OCI-LY7 (cell line): ENCODE measurements at regions not wholly inside any gene's neighbourhood (a gene's known extent, or its start where the extent isn't known, plus 50 kb on each side); places are given as distances from the start of the nearest gene placed in this dataset.

Source experiments
- BruUV-seq: library from RNA; stranded (reverse); fragments of 400-500 nt; replicated peaks from 2 replicates; lab custom pipeline; 2021; lab: Mats Ljungman, UMichigan
- CTCF ChIA-PET: fragments of 300-600 bp; sonication (Branson Sonifier 250); formaldehyde crosslinking; loops from one replicate; lab custom pipeline; 2022; ENCODE audit warnings: antibody characterized with exemption; ENCODE audit not compliant: unreplicated experiment; lab: Charles Lee
- POLR2A ChIA-PET: fragments of 300-600 bp; sonication (Branson Sonifier 250); formaldehyde crosslinking; loops from one replicate; lab custom pipeline; 2022; ENCODE audit warnings: antibody characterized with exemption; lab: Charles Lee
- DNase-seq: peaks from one replicate; pipeline ENCODE4 v3.0.0-alpha.2; 2015; ENCODE audit warnings: low spot score
- H2AFZ ChIP-seq: fragments of 200-600 bp; sonication (generic), shearing (Covaris generic); 2 replicates; pipeline ENCODE4 v1.6.1; 2014; ENCODE audit warnings: mild to moderate bottlenecking, antibody characterized with exemption, low read length, moderate library complexity
- H3K27ac ChIP-seq: fragments of 200-600 bp; sonication (generic); 2 replicates; pipeline ENCODE4 v1.5.1; 2014; ENCODE audit warnings: mixed run types, low read depth, mild to moderate bottlenecking, moderate library complexity, low read length, inconsistent platforms; ENCODE audit not compliant: poor library complexity, severe bottlenecking
- H3K36me3 ChIP-seq: fragments of 200-600 bp; sonication (generic); 2 replicates; pipeline ENCODE4 v1.6.1; 2014; ENCODE audit warnings: mild to moderate bottlenecking, antibody characterized with exemption, low read length, moderate library complexity, mixed read lengths; ENCODE audit not compliant: insufficient read depth
- H3K4me1 ChIP-seq: fragments of 200-600 bp; sonication (generic); 2 replicates; pipeline ENCODE4 v1.5.1; 2014; ENCODE audit warnings: mild to moderate bottlenecking, low read length; ENCODE audit not compliant: insufficient read depth, poor library complexity, severe bottlenecking
- H3K4me2 ChIP-seq: fragments of 200-600 bp; sonication (generic); 2 replicates; pipeline ENCODE4 v1.6.1; 2014; ENCODE audit warnings: mild to moderate bottlenecking, low read length
- H3K4me3 ChIP-seq: fragments of 200-600 bp; sonication (generic); 2 replicates; pipeline ENCODE4 v1.5.1; 2014; ENCODE audit warnings: mild to moderate bottlenecking, low read depth, low read length; ENCODE audit not compliant: poor library complexity, severe bottlenecking
- H3K79me2 ChIP-seq: fragments of 200-600 bp; sonication (generic); 2 replicates; pipeline ENCODE4 v1.6.1; 2016; ENCODE audit warnings: low read depth, mild to moderate bottlenecking, low read length, moderate library complexity, mixed read lengths; ENCODE audit not compliant: insufficient read depth
- H3K9me2 ChIP-seq: fragments of 200-600 bp; sonication (generic); 2 replicates; pipeline ENCODE4 v1.6.1; 2016; ENCODE audit warnings: mild to moderate bottlenecking, low read length, mixed read lengths; ENCODE audit not compliant: insufficient read depth
- H3K9me3 ChIP-seq: fragments of 200-600 bp; sonication (generic); 2 replicates; pipeline ENCODE4 v1.6.1; 2014; ENCODE audit warnings: mild to moderate bottlenecking, mixed run types, low read length, mixed read lengths
- H4K20me1 ChIP-seq: fragments of 200-600 bp; sonication (generic); 2 replicates; pipeline ENCODE4 v1.6.1; 2014; ENCODE audit warnings: mild to moderate bottlenecking, antibody characterized with exemption, low read length, moderate library complexity, mixed read lengths; ENCODE audit not compliant: insufficient read depth
- EZH2phosphoT487 ChIP-seq: fragments of 200-600 bp; sonication (generic); IDR thresholded peaks from 2 replicates; pipeline ENCODE4 v1.6.1; 2018; ENCODE audit warnings: low read depth, borderline replicate concordance, mild to moderate bottlenecking, mixed run types, antibody characterized with exemption, low read length, moderate library complexity, mixed read lengths
- intact Hi-C: fragments of 100-400 bp; cut with micrococcal nuclease; formaldehyde crosslinking; loops from one replicate; pipeline ENCODE4 v1.10.0; 2022; ENCODE audit not compliant: unreplicated experiment
- TF ChIP-seq, protein P1 (sequence below): fragments of 200-600 bp; sonication (generic); conservative IDR thresholded peaks from 2 replicates; pipeline ENCODE4 v1.5.1; 2014; ENCODE audit warnings: mild to moderate bottlenecking, antibody characterized with exemption, low read length, moderate library complexity, mixed read lengths

DNA sequence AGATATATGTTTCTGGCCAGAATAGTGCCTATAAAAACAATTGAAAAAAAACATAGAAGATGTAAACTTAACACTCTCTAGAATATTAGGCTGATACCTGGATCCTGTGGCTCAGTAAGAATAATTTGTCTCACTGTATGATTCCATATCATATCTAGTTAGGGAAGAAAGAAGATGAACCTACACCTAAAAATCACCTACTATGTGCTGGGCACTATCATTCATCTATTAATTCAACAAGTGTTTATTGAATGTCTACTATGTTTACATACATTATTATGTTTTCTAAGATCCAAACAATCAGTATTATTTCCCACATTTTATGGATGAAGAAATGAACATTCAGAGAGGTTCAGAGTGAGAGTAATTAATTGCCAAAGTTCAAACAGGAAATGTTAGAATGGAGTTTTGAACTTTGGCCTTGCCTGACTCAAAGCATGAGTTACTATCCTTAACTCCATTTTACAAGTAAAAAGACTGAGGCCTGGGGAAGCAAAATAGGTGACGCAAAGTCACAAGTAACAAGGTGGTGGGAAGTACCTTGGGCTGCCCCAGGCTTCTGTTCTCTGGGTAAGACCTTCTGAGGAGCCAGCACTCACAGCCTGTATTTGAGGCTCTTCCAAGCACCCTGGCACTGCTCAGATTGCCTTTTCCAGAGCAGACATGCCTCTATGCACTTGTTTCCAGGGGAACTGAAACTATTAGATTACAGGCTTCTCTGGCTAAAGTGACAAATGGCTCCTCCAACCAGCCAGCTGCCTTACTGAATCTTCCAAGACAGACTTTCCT is 111.1 kb upstream of the ACSL4 start:
- no peaks in the 10 kb centered on the region for H4K20me1 ChIP-seq
- BruUV-seq, result no TSS peak
- intact Hi-C loops, result no loop called here
- H3K79me2 ChIP-seq, result no peaks in the 10 kb centered on the region
- no peaks in the 10 kb centered on the region for H3K9me3 ChIP-seq
- H3K9me2 ChIP-seq, result no peaks in the 10 kb centered on the region
- DNase-seq, result no peak
- POLR2A ChIA-PET, result no interaction called here
- no peak overlapping the region for H2AFZ ChIP-seq
- TF ChIP-seq, protein P1, sequence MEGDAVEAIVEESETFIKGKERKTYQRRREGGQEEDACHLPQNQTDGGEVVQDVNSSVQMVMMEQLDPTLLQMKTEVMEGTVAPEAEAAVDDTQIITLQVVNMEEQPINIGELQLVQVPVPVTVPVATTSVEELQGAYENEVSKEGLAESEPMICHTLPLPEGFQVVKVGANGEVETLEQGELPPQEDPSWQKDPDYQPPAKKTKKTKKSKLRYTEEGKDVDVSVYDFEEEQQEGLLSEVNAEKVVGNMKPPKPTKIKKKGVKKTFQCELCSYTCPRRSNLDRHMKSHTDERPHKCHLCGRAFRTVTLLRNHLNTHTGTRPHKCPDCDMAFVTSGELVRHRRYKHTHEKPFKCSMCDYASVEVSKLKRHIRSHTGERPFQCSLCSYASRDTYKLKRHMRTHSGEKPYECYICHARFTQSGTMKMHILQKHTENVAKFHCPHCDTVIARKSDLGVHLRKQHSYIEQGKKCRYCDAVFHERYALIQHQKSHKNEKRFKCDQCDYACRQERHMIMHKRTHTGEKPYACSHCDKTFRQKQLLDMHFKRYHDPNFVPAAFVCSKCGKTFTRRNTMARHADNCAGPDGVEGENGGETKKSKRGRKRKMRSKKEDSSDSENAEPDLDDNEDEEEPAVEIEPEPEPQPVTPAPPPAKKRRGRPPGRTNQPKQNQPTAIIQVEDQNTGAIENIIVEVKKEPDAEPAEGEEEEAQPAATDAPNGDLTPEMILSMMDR, result no peak
- no peak for TF ChIP-seq EZH2phosphoT487
- CTCF ChIA-PET, result no interaction called here
- H3K36me3 ChIP-seq, result no peaks in the 10 kb centered on the region
- H3K4me1 ChIP-seq, result no peaks in the 10 kb centered on the region
- H3K4me2 ChIP-seq, result no peak overlapping the region
- H3K4me3 ChIP-seq, result no peak overlapping the region
- H3K27ac ChIP-seq, result no peak overlapping the region

DNA sequence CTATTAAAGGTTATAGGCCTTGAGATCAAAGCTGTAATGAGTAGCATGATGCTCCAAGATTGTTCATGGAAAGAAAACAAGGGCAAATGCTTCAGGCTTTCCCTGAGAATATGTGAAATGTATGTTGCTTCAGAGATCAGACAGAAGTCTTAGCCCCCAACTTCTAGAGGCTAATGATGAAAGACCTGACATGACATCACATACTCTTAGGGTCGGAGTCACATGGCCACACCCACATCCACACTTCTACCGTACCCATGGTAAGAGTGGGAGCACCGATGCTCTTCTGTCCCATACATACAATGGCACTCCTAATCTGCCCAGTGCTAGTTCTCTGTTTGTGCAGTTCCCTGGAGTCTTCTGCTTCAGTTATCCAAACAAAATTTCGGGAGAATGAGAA is 111.9 kb upstream of the ACSL4 start:
- Histone ChIP-seq H3K9me2 (no peaks in the 10 kb centered on the region), H3K79me2 (no peaks in the 10 kb centered on the region), H3K4me1 (no peaks in the 10 kb centered on the region), H3K27ac (no peak overlapping the region), H3K36me3 (no peaks in the 10 kb centered on the region), H3K4me2 (no peak overlapping the region), H4K20me1 (no peaks in the 10 kb centered on the region), H3K4me3 (no peak overlapping the region), H2AFZ (no peak overlapping the region), H3K9me3 (no peaks in the 10 kb centered on the region)
- no peak for TF ChIP-seq EZH2phosphoT487
- TF ChIP-seq, protein P1, result no peak
- ChIA-PET CTCF (no interaction called here), POLR2A (no interaction called here)
- intact Hi-C loops, result no loop called here
- no peak for DNase-seq
- BruUV-seq, result no TSS peak

DNA sequence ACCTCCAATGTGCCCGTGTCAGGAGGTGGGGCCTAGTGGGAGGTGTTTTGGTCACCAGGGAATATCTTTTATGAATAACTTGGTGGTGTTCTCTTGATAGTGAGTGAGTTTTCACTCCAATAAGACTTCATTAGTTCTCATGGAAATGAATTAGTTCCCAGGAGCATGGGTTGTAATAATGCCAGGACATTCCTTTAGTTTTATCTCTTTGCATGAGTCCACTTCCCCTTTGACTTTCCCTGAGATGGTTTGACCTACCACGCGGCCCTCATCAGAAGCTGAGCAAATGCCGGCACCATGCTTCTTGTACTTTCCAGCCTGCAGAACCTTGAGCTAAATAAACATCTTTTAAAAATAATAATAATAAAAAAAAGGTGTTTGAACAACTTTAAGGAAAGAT is 112.9 kb upstream of the ACSL4 start:
- H3K9me3 ChIP-seq, result no peaks in the 10 kb centered on the region
- BruUV-seq, result no TSS peak
- H3K4me3 ChIP-seq, result no peak overlapping the region
- H3K79me2 ChIP-seq, result no peaks in the 10 kb centered on the region
- intact Hi-C loops, result no loop called here
- no peak for TF ChIP-seq EZH2phosphoT487
- TF ChIP-seq, protein P1, result no peak
- no peak overlapping the region for H3K27ac ChIP-seq
- no peaks in the 10 kb centered on the region for H3K4me1 ChIP-seq
- DNase-seq, result no peak
- H4K20me1 ChIP-seq, result no peaks in the 10 kb centered on the region
- CTCF ChIA-PET, result no interaction called here
- no peaks in the 10 kb centered on the region for H3K36me3 ChIP-seq
- H2AFZ ChIP-seq, result no peak overlapping the region
- H3K9me2 ChIP-seq, result no peaks in the 10 kb centered on the region
- POLR2A ChIA-PET, result interaction anchor here (0.6 to 0.9 kb wide), 2 partner anchors 111 to 186 kb away, joined by 3 to 6 read pairs; no protein-coding TSS in a partner anchor
- no peak overlapping the region for H3K4me2 ChIP-seq
